NCI-H82 treated with DMSO at 0.1 percent for 48 hours (cell line): ENCODE measurements at regions not wholly inside any gene's neighbourhood (a gene's known extent, or its start where the extent isn't known, plus 50 kb on each side); places are given as distances from the start of the nearest gene placed in this dataset.

ENCODE experiments used
- DNase-seq: peaks from one replicate; lab custom pipeline; 2025; ENCODE audit not compliant: unreplicated experiment; lab: John Stamatoyannopoulos, UW

DNA sequence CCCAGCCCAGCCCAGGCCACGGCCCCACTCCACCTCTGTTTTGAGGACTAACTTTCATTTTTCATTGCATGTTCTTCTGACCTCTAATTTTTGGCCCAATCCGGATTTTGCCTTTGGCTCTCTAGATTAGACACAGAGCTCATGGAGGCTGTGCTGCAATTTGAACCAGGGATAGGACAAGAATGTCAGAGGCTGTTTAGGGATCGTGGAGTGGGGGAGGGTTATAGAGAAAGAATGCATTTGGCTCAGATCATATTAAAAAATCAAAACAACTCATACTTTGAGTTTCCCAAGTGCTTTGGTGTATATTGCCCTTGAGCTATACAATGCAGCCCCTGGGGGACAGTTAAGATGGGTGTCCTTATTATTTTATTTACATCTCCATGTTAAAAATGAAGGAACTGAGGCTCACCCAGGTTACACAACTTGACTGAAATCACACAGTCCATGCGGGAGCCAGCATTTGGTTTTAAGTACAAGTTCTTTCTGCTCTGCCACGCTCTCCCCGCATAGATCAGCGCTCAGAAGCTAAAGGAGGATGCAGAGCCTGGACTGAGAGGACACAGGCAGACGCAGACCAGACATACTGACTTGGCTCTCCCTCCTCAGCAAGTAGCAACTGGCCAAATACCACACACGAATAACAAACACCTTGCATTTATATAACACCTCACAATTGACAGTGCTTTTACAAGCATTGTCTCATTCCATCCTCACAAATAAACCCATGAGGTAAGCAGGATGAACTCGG lies 126.4 kb upstream of the RAI14 start:
- no peak for DNase-seq

DNA sequence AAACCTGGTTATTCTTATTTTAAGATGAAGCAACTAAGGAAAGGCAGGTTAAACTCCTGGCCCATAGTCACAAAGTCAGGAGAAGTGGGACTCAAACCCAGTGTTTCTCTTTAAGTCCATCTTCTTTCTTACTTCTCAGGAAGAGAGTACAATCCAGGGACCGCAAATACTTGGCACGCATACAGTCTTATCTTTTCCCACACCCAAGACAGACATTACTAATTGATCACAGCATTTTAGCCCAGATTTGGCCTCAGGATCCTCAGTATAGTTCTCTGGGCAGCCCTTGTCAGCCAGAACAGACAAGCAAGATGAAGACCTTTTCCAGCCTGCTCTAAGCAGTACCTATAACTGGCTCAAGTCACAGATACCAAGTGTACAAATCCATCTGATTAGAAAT lies 125.5 kb upstream of the RAI14 start:
- no peak for DNase-seq

DNA sequence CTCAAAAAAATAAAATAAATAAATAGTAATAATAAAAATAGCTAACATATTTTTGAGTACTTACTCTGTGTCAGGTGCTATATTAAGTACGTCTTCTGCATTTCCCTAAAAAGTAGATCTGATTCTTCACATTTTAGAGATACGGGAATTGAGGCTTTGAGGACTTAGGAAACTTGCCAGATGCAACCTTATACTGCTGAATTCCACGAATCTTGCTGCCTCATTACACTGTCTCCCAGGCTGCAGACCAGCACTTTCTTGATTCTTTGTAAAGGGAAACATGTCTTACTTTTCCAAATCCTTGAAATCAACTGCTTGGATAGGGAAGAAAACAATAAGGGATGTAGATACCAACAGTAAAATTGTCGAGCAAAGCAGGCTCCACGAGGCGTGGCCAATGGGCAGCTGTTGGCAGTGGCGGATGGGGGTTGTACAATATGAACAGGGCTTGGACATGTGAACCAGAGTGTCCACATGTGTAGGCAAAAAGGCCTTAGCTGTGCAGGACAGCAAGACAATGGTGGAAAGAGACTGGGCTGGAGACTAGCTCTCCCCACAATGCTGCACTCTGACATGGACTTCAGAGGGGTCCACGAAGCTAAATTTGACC lies 124.3 kb upstream of the RAI14 start:
- DNase-seq, result no peak

DNA sequence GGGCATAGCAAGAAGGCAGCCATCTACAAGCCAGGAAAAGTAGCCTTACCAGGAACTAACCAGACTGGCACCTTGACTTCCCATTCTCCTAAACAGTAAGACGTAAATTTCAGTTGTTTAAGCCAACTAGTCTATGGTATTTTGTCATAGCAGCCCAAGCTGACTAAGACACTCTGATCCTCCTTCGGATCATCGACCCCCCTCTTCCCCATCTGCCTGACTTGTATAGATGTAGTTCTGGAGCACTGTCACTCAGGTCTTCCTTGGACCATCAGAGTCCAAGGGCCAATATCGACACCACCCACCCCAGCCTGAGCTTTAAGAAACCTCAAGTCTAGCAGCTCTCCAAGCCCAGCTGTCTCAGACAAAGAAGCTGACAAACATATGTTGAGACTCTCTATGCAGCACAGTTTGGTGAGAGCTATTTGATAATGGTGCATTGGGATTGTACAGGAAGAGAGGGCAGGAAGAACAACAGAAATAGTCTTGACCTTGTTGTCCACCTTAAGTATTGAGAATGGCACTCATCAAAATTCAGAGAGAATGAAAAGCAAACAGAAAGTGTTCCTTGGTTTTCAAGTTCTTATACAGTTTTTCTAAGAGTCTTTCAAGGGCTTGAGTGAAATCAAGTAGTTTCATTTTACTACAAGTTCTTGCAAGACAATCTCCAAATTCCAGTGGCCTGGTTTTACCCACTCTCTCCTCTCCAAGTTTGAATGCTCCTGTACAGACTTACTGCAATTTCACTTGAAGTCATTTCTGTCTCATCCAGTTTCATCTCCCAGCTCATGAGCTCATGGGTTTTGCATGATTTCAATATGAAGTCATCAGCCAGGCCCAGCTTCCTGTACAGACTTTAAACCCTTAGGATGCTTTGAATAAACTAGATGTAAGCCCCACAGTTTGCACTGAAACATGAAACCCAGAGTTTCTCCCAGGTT lies 122.3 kb upstream of the RAI14 start:
- DNase-seq, result no peak

- no peak for DNase-seq
Measured at GRCh38 chr5:34534523-34535103, 121.5 kb upstream of the RAI14 start.

DNA sequence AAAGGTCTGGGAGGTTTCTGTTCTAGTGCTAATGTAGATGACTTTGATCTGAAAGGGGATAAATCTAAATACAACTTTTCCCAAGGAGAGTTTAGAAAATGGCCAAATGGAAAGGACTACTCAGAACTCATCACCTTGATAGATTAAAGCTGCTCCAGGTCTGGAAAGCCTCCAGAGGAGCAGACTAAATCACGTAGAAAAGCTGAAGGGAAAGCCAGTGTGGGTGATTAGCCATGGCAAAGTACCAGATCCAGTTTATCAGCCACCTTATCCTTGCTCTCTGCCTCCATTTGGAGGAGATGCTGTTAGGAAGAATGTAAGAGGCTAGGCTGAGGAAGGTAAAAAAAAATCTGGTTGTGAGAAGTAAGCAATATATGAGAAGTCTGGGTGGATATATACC lies 120.7 kb upstream of the RAI14 start:
- no peak for DNase-seq

DNA sequence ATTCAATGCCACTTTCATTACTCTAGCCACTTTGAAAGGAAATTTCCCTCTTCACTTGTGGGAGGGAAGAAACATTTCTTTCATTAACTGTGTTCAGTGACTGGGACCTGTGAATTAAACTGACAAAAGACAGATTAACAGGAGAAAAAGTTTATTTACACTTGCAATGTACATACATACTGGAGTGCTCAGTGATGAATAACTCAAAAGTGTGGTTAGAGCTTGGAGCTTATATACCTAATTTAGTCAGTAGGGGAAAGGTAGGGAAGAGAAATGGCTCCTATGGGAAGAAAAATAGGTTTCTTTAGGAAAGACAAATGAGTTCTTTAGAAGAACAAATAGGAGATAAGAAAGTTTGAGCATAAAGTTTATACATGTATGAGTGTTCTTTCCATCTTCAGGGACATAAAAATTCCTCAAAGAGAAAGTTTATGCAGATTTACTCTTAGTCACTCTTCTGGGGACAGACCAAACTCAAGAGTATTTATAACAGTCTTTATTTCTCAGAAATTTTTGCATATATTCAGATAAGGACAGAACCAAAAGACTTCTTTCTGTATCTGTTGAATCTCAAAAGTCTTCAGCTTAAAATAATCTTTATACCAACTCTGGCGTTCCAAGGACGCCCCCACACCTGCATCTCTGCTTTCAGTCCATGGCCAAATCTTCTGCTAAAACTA lies 120.0 kb upstream of the RAI14 start:
- no peak for DNase-seq

GRCh38 chr5:34536699-34537098 lies 119.4 kb upstream of the RAI14 start:
- DNase-seq, result no peak

DNA sequence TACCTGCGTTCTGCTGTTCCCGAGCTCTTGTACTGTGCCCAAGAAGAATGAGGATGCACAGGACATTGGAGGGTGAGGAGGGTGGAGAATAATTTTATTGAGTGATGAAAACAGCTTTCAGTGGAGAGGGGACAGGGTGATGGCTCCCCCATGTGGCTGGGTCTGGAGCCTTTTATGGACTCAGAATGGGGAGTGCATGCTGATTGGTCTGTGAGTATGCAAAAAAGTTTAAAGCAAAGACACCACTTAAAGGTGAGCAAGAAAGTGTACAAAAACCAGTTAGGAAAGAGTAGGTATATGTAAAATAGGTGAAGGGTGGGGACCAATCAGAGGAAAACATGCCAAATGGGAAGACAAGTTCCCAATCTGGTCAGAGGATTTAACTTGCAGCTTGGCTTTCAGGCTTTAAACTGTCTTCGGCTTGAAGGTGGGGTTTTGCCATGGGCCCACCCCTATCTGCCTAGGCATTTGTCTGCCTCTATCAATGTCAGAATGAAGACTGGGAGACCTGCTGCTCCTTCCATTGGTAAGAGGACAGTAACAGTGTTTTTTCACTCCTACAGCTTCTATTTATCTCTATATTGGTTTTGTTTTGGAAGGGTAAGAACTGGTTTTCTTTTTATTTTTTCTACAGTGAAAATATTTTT lies 118.0 kb upstream of the RAI14 start:
- DNase-seq, result no peak

GRCh38 chr5:34539183-34539582 lies 116.9 kb upstream of the RAI14 start:
- DNase-seq, result no peak

GRCh38 chr5:34541067-34541466 lies 115.1 kb upstream of the RAI14 start:
- no peak for DNase-seq

- DNase-seq, result no peak
Measured at GRCh38 chr5:34542818-34543217, 113.3 kb upstream of the RAI14 start.

DNA sequence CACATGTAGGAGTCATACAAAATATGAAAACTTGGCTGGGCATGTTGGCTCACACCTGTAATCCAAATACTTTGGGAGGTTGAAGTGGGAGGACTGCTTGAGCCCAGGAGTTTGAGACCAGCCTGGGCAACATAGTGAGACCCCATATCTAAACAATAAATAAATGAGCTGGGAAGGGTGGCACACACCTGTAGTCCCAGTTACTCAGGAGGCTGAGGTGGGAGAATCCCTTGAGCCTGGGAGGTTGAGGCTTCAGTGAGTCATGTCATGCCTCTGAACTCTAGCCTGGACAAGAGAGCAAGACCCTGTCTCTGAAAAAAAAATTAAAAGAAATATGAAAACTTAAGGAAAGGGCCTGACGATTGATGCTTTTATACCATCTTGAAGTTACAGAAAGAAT lies 112.4 kb upstream of the RAI14 start:
- DNase-seq, result no peak

- no peak for DNase-seq
Measured at GRCh38 chr5:34544403-34544802, 111.7 kb upstream of the RAI14 start.

DNA sequence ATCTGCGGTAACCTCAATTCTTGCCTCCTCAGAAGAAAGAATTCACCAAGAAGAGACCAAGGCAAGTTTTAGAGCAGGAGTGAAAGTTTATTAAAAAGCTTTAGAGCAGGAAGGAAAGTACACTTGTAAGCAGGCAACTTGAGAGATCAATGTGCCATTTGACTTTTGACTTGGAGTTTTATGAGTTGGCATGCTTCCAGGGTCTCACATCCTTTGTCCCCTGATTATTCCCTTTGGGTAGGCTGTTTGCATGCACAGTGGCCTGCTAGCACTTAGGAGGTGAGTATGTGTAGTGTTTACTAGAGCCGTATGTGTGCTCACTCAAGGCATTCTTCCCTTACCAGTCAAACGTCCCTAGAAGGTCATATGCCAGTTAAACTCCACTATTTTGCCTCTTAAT lies 111.0 kb upstream of the RAI14 start:
- no peak for DNase-seq

DNA sequence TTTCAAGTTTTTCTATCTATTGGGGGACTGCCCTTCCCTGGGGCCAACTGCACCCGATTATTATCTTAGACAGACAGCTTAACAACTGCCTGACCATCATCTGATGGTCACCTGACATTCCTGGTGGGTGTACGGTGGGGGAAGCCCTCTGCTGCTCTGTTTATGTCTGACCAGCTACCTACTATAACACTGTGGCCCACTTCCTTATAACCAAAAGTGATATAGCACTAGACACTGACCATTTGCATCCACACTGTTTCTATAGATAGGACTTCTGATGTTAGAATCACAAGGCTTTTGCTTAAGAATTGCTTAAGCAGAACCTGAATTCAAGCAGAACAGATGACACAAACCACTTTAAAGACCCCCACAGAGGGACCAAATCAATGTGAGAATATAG lies 110.5 kb upstream of the RAI14 start:
- DNase-seq, result no peak

DNA sequence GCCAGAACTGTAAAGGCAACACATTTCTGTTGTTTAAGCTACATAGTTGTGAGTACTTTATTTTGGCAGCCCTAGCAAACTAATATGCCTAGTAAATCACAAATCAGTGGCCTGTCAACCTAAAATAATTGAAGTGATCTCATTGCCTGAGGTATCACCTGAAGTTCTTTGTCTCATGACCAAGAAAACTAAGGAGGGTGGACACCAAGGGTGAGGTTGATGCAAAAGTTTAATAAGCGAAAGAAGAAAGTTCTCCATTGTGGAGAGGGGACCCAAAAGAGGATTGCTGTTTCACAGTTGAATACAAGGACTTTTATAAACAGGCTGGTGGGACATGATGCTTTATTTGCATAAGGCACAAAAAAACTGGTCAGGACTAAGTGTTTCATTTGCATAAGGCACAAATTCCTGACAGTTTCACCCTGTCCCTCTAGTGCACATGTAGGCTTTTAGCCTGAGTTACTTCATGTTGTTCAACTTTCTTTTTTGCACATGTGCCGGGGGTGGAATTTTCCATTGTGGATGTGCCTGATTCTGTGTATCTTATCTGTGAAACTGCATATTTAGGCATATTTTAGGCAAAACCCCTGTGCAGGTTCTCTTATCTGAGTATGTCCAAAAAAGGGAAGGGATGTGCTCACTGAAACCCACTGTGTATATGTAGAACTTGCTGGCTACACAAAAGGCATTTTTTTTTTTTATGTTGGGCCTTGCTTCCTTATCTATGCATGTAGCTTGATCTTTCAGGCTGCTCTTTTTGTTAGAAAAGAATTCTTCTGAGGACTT lies 108.6 kb upstream of the RAI14 start:
- DNase-seq, result no peak

GRCh38 chr5:34548086-34548403 lies 108.1 kb upstream of the RAI14 start:
- DNase-seq, result no peak

- no peak for DNase-seq
Measured at GRCh38 chr5:34550247-34550646, 105.9 kb upstream of the RAI14 start.

- DNase-seq, result no peak
Measured at GRCh38 chr5:34550964-34551363, 105.2 kb upstream of the RAI14 start.
